ENCODE measurements at regions not wholly inside any gene's neighbourhood (a gene's known extent, or its start where the extent isn't known, plus 50 kb on each side); places are given as distances from the start of the nearest gene placed in this dataset.

- no peak for TF ChIP-seq CTCF (IDR thresholded peaks at IDR 0.05)
- no peak for TF ChIP-seq EP300 (IDR thresholded peaks at IDR 0.05)
These were observed 250.5 kb upstream of the NETO1 start for GRCh38 chr18:73118121-73118816.
